ENCODE measurements at regions not wholly inside any gene's neighbourhood (a gene's known extent, or its start where the extent isn't known, plus 50 kb on each side); places are given as distances from the start of the nearest gene placed in this dataset.
"Not testable (repeated sequence)": the region's sequence is repeated elsewhere in the genome, so short reads cannot be mapped to it uniquely, and the experiment has no call there.

DNA sequence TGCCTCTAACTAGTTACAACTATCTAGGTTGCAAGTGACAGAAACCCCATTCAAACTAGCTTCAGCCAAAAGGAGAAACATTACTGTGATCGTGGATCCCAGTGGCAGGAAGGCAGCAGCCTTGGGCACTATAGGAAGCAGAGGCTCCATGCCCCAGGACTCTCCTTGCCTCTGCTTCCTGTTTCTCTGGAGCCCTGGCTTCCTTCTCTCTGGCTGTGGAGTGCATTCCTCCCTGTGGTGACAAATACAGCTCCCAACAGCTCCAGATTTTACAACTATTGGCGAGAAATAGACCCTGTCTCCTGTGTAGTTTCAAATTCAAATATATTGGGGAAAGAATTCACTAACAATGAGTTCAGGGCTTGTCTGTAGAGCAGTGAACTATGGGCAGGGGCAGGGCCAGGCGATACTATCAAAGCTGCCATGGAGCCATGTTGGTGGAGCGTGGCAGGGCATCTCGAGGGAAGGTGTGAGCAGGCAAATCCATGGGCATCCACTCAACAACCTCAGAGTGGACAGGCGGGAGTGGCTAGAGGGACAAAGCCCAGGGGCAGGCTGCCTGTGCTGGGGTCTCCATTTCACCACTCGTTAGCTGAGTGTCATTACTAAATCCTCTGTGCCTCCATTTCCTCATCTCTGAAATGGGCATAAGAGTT is 189.5 kb downstream of the ERCC6L2 start:
- DNase-seq (ENCODE audit: low spot score): no peak

DNA sequence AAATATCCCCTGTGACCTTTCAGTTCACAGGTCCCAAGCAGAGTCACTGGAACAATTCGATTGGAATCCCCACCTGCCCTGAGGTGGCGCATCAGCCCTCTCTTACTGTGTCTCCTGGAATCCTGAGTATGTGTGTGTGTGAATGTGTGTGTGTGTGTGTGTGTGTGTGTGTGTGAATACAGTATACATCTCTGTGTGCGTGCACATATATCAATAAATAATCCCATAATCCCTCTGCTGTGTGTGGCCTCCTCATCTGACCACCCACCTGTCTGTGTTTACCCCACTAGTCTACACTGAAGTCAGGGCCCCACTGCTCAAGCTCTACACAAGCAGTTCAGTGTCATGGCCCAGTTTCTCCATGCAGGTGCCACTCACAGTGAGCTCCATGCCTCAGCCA is 187.4 kb downstream of the ERCC6L2 start:
- no peak for DNase-seq (ENCODE audit: low spot score)

- DNase-seq (ENCODE audit: low spot score): no peak
Measured at GRCh38 chr9:96062031-96062430, 186.5 kb downstream of the ERCC6L2 start.

DNA sequence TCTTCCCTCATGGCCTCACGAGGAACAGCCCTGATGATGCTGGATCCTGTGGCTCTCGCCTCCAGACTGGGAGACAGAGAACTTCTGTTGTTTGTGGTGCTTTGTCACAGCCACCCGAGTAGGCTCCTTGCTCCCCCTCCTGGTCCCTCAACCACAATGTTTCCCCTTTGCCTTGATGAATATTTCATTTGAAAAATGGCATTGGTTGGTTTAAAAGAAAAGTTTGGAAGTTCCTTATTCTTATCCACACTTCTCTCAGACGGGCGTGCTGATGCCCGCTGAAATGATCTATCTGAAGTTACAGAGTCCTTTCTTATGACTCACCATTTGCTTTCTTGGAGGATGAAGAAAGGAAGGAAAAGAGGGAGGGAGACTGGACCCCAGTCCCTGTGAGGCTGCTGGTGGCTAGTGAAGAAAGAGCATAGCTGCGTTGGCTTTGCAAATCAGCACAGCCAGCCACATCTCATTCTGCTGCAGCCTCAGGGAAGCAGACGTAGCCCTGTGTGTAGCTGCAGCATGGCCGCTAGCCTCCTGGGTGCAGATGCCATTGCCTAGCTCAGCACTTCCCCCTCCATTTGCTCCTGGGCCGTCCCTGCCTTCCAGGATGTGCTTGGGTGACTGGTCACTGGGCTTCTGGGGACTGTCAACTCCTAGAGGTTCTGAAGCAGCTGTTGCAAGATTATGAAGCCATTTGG is 185.9 kb downstream of the ERCC6L2 start:
- DNase-seq (ENCODE audit: low spot score): peak; percentile 53

DNA sequence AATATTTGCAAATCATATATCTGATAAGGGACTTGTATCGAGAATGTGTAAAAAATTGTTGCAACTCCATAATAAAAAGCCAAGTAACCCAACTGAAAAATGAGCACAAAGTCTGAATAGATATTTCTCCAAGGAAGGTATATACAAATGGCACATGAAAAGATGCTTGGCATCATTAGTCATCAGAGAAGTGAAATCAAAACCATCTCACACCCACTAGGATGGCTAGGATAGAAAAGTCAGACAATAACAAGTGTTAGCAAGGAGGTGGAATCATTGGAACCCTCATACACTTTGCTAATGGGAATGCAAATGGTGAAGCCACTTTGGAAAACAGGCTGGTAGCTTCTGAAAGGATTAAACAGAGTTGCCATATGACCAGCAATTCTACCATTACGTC is 182.7 kb downstream of the ERCC6L2 start:
- DNase-seq (ENCODE audit: low spot score): no peak

DNA sequence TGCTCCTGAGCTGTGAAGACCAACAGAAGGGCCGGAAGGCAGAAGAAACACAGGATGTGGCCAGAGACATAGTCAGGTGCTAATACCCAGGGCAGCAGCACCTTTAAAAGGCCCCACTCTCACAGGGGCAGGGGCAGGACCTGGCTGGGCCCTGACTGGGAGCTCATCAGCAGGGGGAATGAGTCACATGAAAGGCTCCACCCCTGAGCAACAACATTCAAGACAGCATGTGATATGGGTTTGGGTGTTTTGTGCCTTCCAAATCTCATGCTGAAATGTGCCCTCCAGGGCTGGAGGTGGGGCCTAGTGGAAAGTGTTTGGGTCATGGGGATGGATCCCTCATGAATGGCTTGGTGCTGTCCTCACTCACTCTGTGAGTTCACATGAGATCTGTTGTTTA is 181.7 kb downstream of the ERCC6L2 start:
- DNase-seq (ENCODE audit: low spot score): no peak

- no peak for DNase-seq (ENCODE audit: low spot score)
Measured at GRCh38 chr9:96056226-96056625, 180.7 kb downstream of the ERCC6L2 start.

- DNase-seq (ENCODE audit: low spot score): not testable (repeated sequence)
Measured at GRCh38 chr9:96054248-96054647, 178.8 kb downstream of the ERCC6L2 start.

GRCh38 chr9:96052686-96053085 is 177.2 kb downstream of the ERCC6L2 start:
- no peak for DNase-seq (ENCODE audit: low spot score)

GRCh38 chr9:96051423-96051822 is 175.9 kb downstream of the ERCC6L2 start:
- DNase-seq (ENCODE audit: low spot score): no peak

GRCh38 chr9:96050861-96051155 is 175.3 kb downstream of the ERCC6L2 start:
- no peak for DNase-seq (ENCODE audit: low spot score)

- DNase-seq (ENCODE audit: low spot score): no peak
Measured at GRCh38 chr9:96050048-96050860, 174.8 kb downstream of the ERCC6L2 start.

DNA sequence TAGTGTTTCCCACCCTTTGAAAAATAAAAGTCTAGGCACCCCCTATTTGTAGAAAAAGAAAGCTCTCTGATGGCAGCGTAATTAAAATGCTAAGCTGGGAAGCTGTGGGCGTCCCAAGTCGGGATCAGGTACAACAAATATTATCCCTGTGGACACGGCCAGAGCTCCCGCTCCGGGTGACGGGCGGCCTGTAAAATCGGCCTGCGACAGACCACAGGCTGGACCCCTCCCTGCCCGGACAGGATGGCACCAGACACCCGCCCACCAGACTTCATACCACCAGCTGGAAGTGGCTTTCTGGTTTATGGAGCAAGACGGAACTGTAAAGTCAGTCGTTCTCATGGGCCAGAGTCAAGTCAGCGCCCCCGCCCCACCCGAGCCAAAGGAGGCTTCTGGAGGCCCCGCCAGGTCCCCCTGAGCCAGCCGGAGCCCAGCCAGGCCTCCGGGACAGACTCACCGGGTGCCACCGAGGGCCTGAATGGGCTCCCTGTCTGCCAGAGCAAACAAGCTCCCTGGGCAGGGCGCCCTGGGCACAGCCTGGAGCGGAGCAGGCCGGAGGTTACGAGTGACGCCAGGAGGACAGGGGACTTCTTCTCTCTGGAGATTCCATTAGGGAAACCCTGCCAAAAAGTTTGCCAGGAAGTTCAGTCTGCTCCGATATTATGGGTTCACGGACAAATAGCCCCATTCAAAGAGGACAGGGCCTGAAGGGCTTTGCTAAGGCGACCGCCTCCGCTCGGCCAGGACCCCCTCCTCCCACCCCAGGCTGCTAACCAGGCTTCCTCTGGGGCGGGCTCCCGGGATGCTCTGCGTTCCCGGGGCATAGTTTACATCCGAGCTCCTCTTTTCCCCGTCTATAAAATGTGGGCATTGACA is 173.7 kb downstream of the ERCC6L2 start:
- DNase-seq (ENCODE audit: low spot score): no peak

GRCh38 chr9:96048104-96048955 is 172.8 kb downstream of the ERCC6L2 start:
- DNase-seq (ENCODE audit: low spot score): no peak

DNA sequence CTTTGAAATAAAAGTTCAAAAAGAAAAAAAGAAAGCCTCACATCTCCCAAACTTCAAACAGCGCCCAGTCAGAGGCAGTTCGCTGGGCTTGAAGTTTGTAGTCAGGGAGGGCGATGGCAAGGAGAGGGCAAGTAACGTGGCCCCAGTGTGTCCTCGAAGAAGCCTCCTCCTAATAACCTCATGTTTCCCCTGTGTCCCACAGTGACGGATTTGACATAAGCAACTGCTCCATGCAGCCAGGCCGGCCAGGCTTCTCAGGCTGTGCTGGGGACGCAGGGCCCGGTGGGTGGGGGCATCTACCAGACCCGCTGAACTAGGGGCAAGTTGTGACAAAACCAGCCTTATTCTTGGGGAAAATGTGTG is 172.2 kb downstream of the ERCC6L2 start:
- DNase-seq (ENCODE audit: low spot score): no peak

DNA sequence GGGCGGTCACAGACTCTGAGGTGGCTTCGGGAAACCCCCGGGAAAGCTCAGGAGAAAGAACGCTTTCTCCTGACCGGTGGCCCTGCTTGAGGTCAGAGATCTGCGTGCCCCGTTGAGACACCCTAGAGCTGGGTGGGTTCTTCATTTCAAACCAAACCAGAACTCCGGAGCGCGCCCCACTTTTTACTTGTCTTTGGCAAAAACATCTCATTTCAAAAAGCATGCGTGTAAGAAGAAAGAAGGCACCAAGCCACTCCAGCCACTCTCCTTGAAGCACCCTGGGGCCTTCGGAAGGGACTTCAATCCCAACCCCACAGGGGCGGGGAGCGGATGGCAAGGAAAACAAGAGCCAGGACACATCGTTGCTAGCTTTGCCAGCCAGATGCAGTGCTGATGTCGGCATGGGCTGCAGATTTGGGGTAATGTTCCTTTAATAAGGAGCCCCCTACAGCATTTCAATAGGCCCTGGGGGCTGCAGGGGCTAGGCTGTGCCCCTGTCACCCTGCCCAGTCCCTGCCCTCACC is 171.7 kb downstream of the ERCC6L2 start:
- no peak for DNase-seq (ENCODE audit: low spot score)

- DNase-seq (ENCODE audit: low spot score): no peak
Measured at GRCh38 chr9:96045811-96046210, 170.3 kb downstream of the ERCC6L2 start.

DNA sequence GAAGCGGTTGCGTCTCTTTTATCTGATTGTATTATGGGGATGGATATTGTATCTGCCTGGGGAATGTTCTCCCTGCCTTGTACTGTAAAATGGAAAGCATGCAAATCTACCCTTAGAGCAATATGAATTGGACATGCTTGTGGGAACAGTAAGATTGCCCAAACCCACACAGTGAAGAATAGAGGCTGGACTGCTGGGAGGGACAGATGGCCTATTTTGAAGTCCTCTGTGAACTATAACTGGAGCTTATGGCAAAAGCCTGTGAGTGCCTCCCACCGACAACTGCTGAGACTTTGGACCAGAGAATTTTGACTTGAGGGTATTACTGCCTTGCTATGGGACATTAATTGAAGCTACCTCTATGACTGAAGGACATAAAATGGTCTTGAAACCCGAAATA is 168.9 kb downstream of the ERCC6L2 start:
- no peak for DNase-seq (ENCODE audit: low spot score)

GRCh38 chr9:96040591-96041461 is 165.3 kb downstream of the ERCC6L2 start:
- DNase-seq (ENCODE audit: low spot score): no peak

DNA sequence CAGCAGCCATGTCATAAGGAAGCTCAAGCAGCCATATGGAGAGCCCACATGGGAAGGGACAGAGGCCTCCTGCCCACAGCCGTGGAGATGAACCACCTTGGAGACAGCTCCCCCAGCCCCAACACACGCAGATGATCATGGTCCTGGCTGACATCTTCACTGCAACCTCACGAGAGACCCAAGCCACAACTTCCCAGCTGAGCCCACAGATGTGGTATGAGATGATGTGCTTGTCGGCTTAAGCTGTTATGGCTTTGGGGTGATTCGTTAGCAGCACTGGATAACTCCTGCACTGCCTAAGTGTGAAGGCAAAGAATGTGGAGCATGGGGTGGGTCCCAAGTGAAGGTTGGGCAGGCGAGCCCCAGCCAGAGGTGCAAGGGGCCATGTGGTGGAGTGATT is 163.4 kb downstream of the ERCC6L2 start:
- DNase-seq (ENCODE audit: low spot score): no peak
